Mammary epithelial cell (primary cell): ENCODE measurements at regions not wholly inside any gene's neighbourhood (a gene's known extent, or its start where the extent isn't known, plus 50 kb on each side); places are given as distances from the start of the nearest gene placed in this dataset.

Experiments
- CTCF ChIP-seq, 2 donors: IDR thresholded peaks in 1 of 2; conservative IDR thresholded peaks in 1 of 2; 2 replicates each; pipeline ENCODE4 v1.5.1; 2011 to 2012; ENCODE audit warnings: inconsistent platforms in 2 of 2, low read length in 2 of 2, mild to moderate bottlenecking in 2 of 2, control low read depth in 1 of 2, low read depth in 1 of 2; ENCODE audit not compliant: insufficient read depth in 1 of 2; ENCODE audit errors: extremely low read depth in 1 of 2
- EZH2 ChIP-seq: IDR thresholded peaks from 2 replicates; pipeline ENCODE4 v1.6.1; 2012; ENCODE audit warnings: low read length, inconsistent platforms, borderline replicate concordance

GRCh38 chr11:36729825-36730224 lies 131.8 kb upstream of the RAG2 start:
- TF ChIP-seq CTCF (conservative IDR thresholded peaks at IDR 0.05 in 1 of 2, IDR thresholded peaks at IDR 0.05 in 1 of 2; ENCODE audit: extremely low read depth in 1 of 2, insufficient read depth in 1 of 2, low read depth in 1 of 2, low read length in 2 of 2), result no peak
- TF ChIP-seq EZH2, result no peak
